IMR-90 (cell line): ENCODE measurements at regions not wholly inside any gene's neighbourhood (a gene's known extent, or its start where the extent isn't known, plus 50 kb on each side); places are given as distances from the start of the nearest gene placed in this dataset.

Source experiments
- BHLHE40 ChIP-seq: fragments of 150-350 bp; IDR thresholded peaks from 2 replicates; pipeline ENCODE4 v1.6.1; 2016; ENCODE audit warnings: mild to moderate bottlenecking, low read depth, low read length
- CHD1 ChIP-seq: IDR thresholded peaks from 2 replicates; pipeline ENCODE4 v1.6.1; 2012; ENCODE audit warnings: low read depth, low read length, improper control_type of control experiment
- CTCF ChIP-seq: conservative IDR thresholded peaks from 2 replicates; pipeline ENCODE4 v1.5.1; 2012; ENCODE audit warnings: mild to moderate bottlenecking, low read depth, low read length, improper control_type of control experiment
- FOS ChIP-seq: fragments of 150-350 bp; IDR thresholded peaks from 2 replicates; pipeline ENCODE4 v1.6.1; 2016; ENCODE audit warnings: low read depth, low read length
- MAFK ChIP-seq: IDR thresholded peaks from 2 replicates; pipeline ENCODE4 v1.6.1; 2012; ENCODE audit warnings: low read depth, low read length, improper control_type of control experiment
- MAZ ChIP-seq: IDR thresholded peaks from 2 replicates; pipeline ENCODE4 v1.6.1; 2012; ENCODE audit warnings: low read depth, mild to moderate bottlenecking, low read length, improper control_type of control experiment, moderate library complexity, borderline replicate concordance
- MXI1 ChIP-seq: IDR thresholded peaks from 2 replicates; pipeline ENCODE4 v1.6.1; 2012; ENCODE audit warnings: low read depth, mild to moderate bottlenecking, low read length, moderate library complexity, borderline replicate concordance
- NFE2L2 ChIP-seq: fragments of 150-350 bp; IDR thresholded peaks from 2 replicates; pipeline ENCODE4 v1.6.1; 2016; ENCODE audit warnings: low read depth, mild to moderate bottlenecking, low read length
- POLR2A ChIP-seq: IDR thresholded peaks from 2 replicates; pipeline ENCODE4 v1.6.1; 2012; ENCODE audit warnings: mild to moderate bottlenecking, low read depth, low read length
- RAD21 ChIP-seq: IDR thresholded peaks from 2 replicates; pipeline ENCODE4 v1.6.1; 2012; ENCODE audit warnings: low read length, improper control_type of control experiment
- RFX5 ChIP-seq: IDR thresholded peaks from 2 replicates; pipeline ENCODE4 v1.8.0; 2012; ENCODE audit warnings: low read depth, mild to moderate bottlenecking, low read length, moderate library complexity
- SMC3 ChIP-seq: fragments of 150-350 bp; IDR thresholded peaks from 2 replicates; pipeline ENCODE4 v1.6.1; 2016; ENCODE audit warnings: low read depth, mild to moderate bottlenecking, antibody characterized with exemption, low read length, moderate library complexity

- no peak for TF ChIP-seq CTCF
- no peak for TF ChIP-seq BHLHE40
- TF ChIP-seq RAD21, result no peak
- no peak for TF ChIP-seq POLR2A
- TF ChIP-seq MAZ, result no peak
- TF ChIP-seq MXI1, result no peak
- TF ChIP-seq RFX5, result no peak
- TF ChIP-seq CHD1, result no peak
- no peak for TF ChIP-seq MAFK
- TF ChIP-seq NFE2L2, result no peak
- no peak for TF ChIP-seq FOS
- TF ChIP-seq SMC3, result no peak
Measured at GRCh38 chr4:141413366-141413765, 192.7 kb downstream of the ZNF330 start.
